Aorta (tissue), 5 donors: ENCODE measurements at regions not wholly inside any gene's neighbourhood (a gene's known extent, or its start where the extent isn't known, plus 50 kb on each side); places are given as distances from the start of the nearest gene placed in this dataset.

Experiments
- ATAC-seq: fragments of 200-7000 bp; cut with Tn5 transposase; one replicate; pipeline ENCODE4 v1.9.1; 2022; ENCODE audit warnings: moderate library complexity; ENCODE audit not compliant: low FRiP score
- DNase-seq, 2 donors: peaks; one replicate each; pipeline ENCODE4 v3.0.0-alpha.2; 2020
- H3K27ac ChIP-seq, 2 donors: one replicate each; pipeline ENCODE4 v1.5.1; 2013; ENCODE audit warnings: low read length in 2 of 2, mild to moderate bottlenecking in 2 of 2, moderate library complexity in 2 of 2, control low read depth in 1 of 2, inconsistent platforms in 1 of 2, low read depth in 1 of 2
- H3K27me3 ChIP-seq, 2 donors: one replicate each; pipeline ENCODE4 v1.6.1; 2013; ENCODE audit warnings: control low read depth in 1 of 2, low read length in 1 of 2, mild to moderate bottlenecking in 1 of 2, moderate library complexity in 1 of 2; ENCODE audit not compliant: insufficient read depth in 2 of 2, control insufficient read depth in 1 of 2
- H3K36me3 ChIP-seq, 2 donors: one replicate each; pipeline ENCODE4 v1.6.1; 2013; ENCODE audit warnings: control low read depth in 1 of 2, low read length in 1 of 2, mild to moderate bottlenecking in 1 of 2; ENCODE audit not compliant: insufficient read depth in 2 of 2, control insufficient read depth in 1 of 2
- H3K4me1 ChIP-seq, 2 donors: one replicate each; pipeline ENCODE4 v1.6.1; 2013; ENCODE audit warnings: low read length in 2 of 2, control low read depth in 1 of 2, mild to moderate bottlenecking in 1 of 2, moderate library complexity in 1 of 2; ENCODE audit not compliant: insufficient read depth in 2 of 2, control insufficient read depth in 1 of 2
- H3K4me3 ChIP-seq, 2 donors: one replicate each; pipeline ENCODE4 v1.5.1; 2013; ENCODE audit warnings: low read length in 2 of 2, control low read depth in 1 of 2, mild to moderate bottlenecking in 1 of 2
- H3K9me3 ChIP-seq: one replicate; pipeline ENCODE4 v1.6.1; 2013; ENCODE audit warnings: mild to moderate bottlenecking, low read length; ENCODE audit not compliant: control insufficient read depth
- WGBS, 2 donors: extraction: QIAGEN DNeasy Blood & Tissue Kit; methylation state at CpG; one replicate each; pipeline ENCODE4 v1.1.7; 2013; 5-methylcytosine and 5-hydroxymethylcytosine counted together
- intact Hi-C, 2 donors: fragments of 100-400 bp; cut with DNase I; formaldehyde crosslinking; loops; one replicate each; pipeline versions ENCODE4 v1.14.2 to v1.15.0; 2022
- donor health status: healthy with polysubstance abuse.
- donor health status: Bipolar disorder and iron deficiency.
- donor health status: DM: no; HTN: no; CAD: no.
- donor health status: DM: no; HTN: no; CAD: no.
- donor health status: DM: yes; HTN: yes; CAD: no.

GRCh38 chr9:99576002-99576401 lies 245.7 kb upstream of the NR4A3 start:
- no peak for ATAC-seq
- intact Hi-C loops = no loop called here
- DNase-seq = no peak
- no peaks in the 10 kb centered on the region for H3K4me1 ChIP-seq
- no peaks in the 10 kb centered on the region for H3K9me3 ChIP-seq
- no peaks in the 10 kb centered on the region for H3K27me3 ChIP-seq
- WGBS, 2 donors = 84 to 87% methylated on average over 4 of the region's 4 CpGs
- no peak overlapping the region for H3K27ac ChIP-seq
- H3K4me3 ChIP-seq = no peak overlapping the region
- no peaks in the 10 kb centered on the region for H3K36me3 ChIP-seq

- no peak for DNase-seq
- Histone ChIP-seq H3K4me3 (no peak overlapping the region), H3K9me3 (no peaks in the 10 kb centered on the region), H3K36me3 (no peaks in the 10 kb centered on the region), H3K27me3 (no peaks in the 10 kb centered on the region), H3K4me1 (no peaks in the 10 kb centered on the region), H3K27ac (no peak overlapping the region)
- WGBS, 2 donors = 94 to 95% methylated on average over 3 of the region's 3 CpGs
- ATAC-seq = no peak
- intact Hi-C loops = no loop called here
These were observed 244.8 kb upstream of the NR4A3 start for GRCh38 chr9:99576876-99577275.

GRCh38 chr9:99577351-99577750 lies 244.3 kb upstream of the NR4A3 start:
- no peaks in the 10 kb centered on the region for H3K36me3 ChIP-seq
- H3K27ac ChIP-seq = no peak overlapping the region
- no peak overlapping the region for H3K4me3 ChIP-seq
- H3K27me3 ChIP-seq = no peaks in the 10 kb centered on the region
- DNase-seq (no peak), ATAC-seq (no peak)
- 94 to 100% methylated on average over 2 of the region's 2 CpGs for WGBS, 2 donors
- H3K9me3 ChIP-seq = no peaks in the 10 kb centered on the region
- H3K4me1 ChIP-seq = no peaks in the 10 kb centered on the region
- intact Hi-C loops = no loop called here

DNA sequence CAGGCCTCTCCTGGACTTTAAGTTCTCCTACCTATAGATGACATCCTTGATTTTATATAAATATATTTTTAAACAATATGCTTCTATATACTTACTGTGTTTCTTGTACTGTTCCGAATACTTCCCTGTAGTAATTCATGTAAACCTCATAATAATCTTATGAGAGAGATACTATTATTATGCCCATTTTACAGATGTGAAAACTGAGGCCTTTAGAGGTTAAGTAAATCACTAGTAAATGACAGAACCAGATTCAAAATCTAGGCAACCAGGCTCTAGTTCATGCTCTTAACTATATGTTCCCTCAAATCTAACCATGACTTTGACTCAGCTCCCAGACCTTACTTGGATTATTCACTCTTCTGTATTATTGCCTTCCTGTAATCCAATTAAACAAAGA lies 243.0 kb upstream of the NR4A3 start:
- no peak for ATAC-seq
- Histone ChIP-seq H3K27me3 (no peaks in the 10 kb centered on the region), H3K4me3 (no peak overlapping the region), H3K9me3 (peaks cover 2% of the 10 kb centered on the region), H3K36me3 (peaks cover 0 to 1% of the 10 kb centered on the region in 2 donors), H3K27ac (no peak overlapping the region), H3K4me1 (no peaks in the 10 kb centered on the region)
- 95 to 96% methylated on average over 1 of the region's 1 CpG for WGBS, 2 donors
- intact Hi-C loops = no loop called here
- DNase-seq = no peak

DNA sequence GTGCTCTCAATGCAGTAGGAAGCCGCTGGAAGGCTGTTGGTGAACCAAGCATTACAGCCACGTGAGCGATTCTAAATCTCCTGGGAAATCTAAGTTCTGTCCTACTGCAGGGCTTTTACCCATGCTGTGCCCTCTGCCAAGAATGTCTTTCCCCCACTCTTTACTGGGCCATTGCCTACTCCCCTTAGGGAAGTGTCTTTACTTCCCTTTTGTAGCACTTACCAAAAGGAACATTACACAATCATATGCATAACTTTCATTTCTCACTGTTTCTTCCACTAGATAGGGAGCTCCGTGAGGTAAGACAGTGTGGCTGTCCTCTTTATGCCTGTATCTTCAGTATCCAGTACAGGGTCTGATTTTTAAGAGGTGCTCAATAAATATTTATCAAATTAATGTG lies 241.7 kb upstream of the NR4A3 start:
- ATAC-seq = peak; percentile 48
- Histone ChIP-seq H3K27me3 (no peaks in the 10 kb centered on the region), H3K4me3 (no peak overlapping the region), H3K36me3 (peaks cover 0 to 1% of the 10 kb centered on the region in 2 donors), H3K9me3 (peaks cover 4% of the 10 kb centered on the region), H3K27ac (no peak overlapping the region), H3K4me1 (no peaks in the 10 kb centered on the region)
- no peak for DNase-seq
- intact Hi-C loops = loop anchor here in 1 of 2 donors (10.0 kb wide), 2 partner anchors 55 to 155 kb away; no protein-coding TSS in a partner anchor
- WGBS, 2 donors = 90% methylated on average over 4 of the region's 4 CpGs

- intact Hi-C loops = loop anchor here in 1 of 2 donors (10.0 kb wide), 2 partner anchors 58 to 158 kb away; no protein-coding TSS in a partner anchor
- Histone ChIP-seq H3K9me3 (peaks cover 4% of the 10 kb centered on the region), H3K27ac (no peak overlapping the region), H3K4me1 (no peaks in the 10 kb centered on the region), H3K4me3 (no peak overlapping the region), H3K27me3 (no peaks in the 10 kb centered on the region), H3K36me3 (peaks cover 0 to 1% of the 10 kb centered on the region in 2 donors)
- ATAC-seq = no peak
- DNase-seq = no peak
- WGBS, 2 donors = 58 to 64% methylated on average over 6 of the region's 6 CpGs
These were observed 238.9 kb upstream of the NR4A3 start for GRCh38 chr9:99582814-99583213.

DNA sequence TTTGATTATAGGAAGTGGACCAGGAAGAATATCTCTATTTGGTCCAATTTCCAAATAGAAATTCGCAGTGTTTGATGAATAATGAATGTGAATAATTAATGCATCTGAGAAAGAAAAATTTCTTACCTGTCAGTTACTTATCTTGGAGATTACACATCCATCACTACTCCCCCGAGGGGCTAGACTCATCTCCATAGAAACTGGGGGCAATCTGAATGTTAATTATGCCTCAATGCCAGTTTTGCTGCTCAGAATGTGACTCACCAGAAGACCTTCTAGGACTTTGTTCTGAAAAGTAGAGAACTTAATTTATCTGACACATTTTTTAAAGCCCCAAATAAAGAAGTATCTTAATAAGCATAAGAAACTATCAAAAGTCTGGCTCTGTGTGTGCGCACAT lies 233.4 kb upstream of the NR4A3 start:
- H3K4me3 ChIP-seq = no peak overlapping the region
- DNase-seq (no peak), ATAC-seq (no peak)
- H3K27ac ChIP-seq = no peak overlapping the region
- intact Hi-C loops = loop anchor here in 1 of 2 donors (10.0 kb wide), 2 partner anchors 63 to 163 kb away; no protein-coding TSS in a partner anchor
- no peaks in the 10 kb centered on the region for H3K27me3 ChIP-seq
- H3K36me3 ChIP-seq = peaks cover 0 to 1% of the 10 kb centered on the region in 2 donors
- WGBS, 2 donors = 89 to 92% methylated on average over 3 of the region's 3 CpGs
- peaks cover 4% of the 10 kb centered on the region for H3K9me3 ChIP-seq
- no peaks in the 10 kb centered on the region for H3K4me1 ChIP-seq

- ATAC-seq = no peak
- intact Hi-C loops = loop anchor here in 1 of 2 donors (10.0 kb wide), 2 partner anchors 64 to 164 kb away; no protein-coding TSS in a partner anchor
- Histone ChIP-seq H3K27ac (no peak overlapping the region), H3K36me3 (no peaks in the 10 kb centered on the region), H3K27me3 (no peaks in the 10 kb centered on the region), H3K4me3 (no peak overlapping the region), H3K4me1 (no peaks in the 10 kb centered on the region), H3K9me3 (peaks cover under 1% of the 10 kb centered on the region)
- 93 to 97% methylated on average over 2 of the region's 2 CpGs for WGBS, 2 donors
- no peak for DNase-seq
These were observed 232.9 kb upstream of the NR4A3 start for GRCh38 chr9:99588747-99589146.

- no peak overlapping the region for H3K27ac ChIP-seq
- H3K4me3 ChIP-seq = no peak overlapping the region
- DNase-seq = no peak
- no peaks in the 10 kb centered on the region for H3K36me3 ChIP-seq
- no peak for ATAC-seq
- no peaks in the 10 kb centered on the region for H3K27me3 ChIP-seq
- intact Hi-C loops = no loop called here
- H3K4me1 ChIP-seq = no peaks in the 10 kb centered on the region
- H3K9me3 ChIP-seq = no peaks in the 10 kb centered on the region
These were observed 231.3 kb upstream of the NR4A3 start for GRCh38 chr9:99590410-99590809.
